ENCODE measurements at regions not wholly inside any gene's neighbourhood (a gene's known extent, or its start where the extent isn't known, plus 50 kb on each side); places are given as distances from the start of the nearest gene placed in this dataset.

DNA sequence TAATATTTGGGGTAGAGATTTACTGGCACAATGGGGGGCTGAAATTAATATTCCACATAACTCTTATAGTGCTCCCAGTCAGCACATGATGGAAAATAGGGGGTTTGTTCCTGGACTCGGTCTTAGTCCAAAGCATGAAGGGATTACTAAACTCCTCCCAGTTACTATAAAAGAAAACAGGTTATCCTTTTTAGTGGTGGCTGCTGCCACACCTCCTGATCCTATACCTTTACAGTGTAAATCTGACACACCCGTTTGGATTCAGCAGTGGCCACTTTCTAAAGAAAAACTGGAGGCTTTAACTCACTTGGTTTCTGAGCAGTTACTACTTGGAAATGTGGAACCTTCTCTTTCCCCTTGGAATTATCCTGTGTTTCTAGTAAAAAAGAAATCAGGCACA is 572.9 kb upstream of the PTGER4 start:
- in situ Hi-C loops (cut with HindIII; ENCODE audit: low sequenced_read_pairs): no loop called here
- TF ChIP-seq, protein P1, sequence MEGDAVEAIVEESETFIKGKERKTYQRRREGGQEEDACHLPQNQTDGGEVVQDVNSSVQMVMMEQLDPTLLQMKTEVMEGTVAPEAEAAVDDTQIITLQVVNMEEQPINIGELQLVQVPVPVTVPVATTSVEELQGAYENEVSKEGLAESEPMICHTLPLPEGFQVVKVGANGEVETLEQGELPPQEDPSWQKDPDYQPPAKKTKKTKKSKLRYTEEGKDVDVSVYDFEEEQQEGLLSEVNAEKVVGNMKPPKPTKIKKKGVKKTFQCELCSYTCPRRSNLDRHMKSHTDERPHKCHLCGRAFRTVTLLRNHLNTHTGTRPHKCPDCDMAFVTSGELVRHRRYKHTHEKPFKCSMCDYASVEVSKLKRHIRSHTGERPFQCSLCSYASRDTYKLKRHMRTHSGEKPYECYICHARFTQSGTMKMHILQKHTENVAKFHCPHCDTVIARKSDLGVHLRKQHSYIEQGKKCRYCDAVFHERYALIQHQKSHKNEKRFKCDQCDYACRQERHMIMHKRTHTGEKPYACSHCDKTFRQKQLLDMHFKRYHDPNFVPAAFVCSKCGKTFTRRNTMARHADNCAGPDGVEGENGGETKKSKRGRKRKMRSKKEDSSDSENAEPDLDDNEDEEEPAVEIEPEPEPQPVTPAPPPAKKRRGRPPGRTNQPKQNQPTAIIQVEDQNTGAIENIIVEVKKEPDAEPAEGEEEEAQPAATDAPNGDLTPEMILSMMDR (IDR thresholded peaks at IDR 0.05; ENCODE audit: low read depth, low read length, missing control alignments): no peak
- DNase-seq (ENCODE audit: low read depth): no peak
- H3K4me3 ChIP-seq (ENCODE audit: low read depth, low read length): no peak overlapping the region

DNA sequence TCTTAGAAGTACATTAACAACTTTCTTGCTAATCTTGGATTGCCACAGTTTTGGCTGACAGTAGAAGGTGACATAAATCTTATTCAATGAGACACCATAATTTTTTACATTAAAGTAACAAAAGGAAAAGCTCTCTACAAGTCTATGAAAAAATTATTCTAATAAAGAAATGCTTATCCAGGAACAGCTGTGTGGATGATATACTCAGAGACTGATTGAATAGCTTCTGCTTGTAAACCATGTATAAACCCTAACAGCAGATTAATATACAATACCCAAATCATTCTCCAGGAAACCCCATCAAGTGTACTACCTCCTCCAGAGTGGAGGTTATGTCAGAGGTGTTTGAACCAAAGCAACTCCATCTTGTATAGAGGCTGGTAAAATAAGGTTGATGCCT is 581.4 kb upstream of the PTGER4 start:
- DNase-seq (ENCODE audit: low read depth): no peak
- in situ Hi-C loops (cut with HindIII; ENCODE audit: low sequenced_read_pairs): no loop called here
- no peak overlapping the region for H3K4me3 ChIP-seq (ENCODE audit: low read depth, low read length)
- TF ChIP-seq, protein P1 (IDR thresholded peaks at IDR 0.05; ENCODE audit: low read depth, low read length, missing control alignments): no peak

DNA sequence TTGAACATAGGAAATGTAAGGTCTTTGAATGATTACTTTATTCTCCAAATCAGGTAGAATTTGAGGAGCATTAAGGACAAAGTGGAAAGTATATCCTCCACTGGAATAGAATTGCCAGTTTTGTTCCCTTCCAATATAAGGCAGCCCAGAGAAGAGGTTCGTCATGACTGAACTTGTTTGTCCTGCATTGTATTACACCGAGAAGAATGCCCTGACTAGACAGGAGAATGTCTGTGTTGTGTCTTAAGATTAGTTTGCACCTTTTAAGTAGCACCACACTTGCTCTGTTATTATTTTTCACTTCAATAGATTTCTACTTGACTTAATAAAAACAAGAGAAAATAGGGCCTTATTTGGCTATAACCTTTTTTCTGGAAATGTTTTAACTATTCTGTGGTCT is 586.2 kb upstream of the PTGER4 start:
- DNase-seq (ENCODE audit: low read depth): no peak
- H3K4me3 ChIP-seq (ENCODE audit: low read depth, low read length): no peak overlapping the region
- TF ChIP-seq, protein P1 (IDR thresholded peaks at IDR 0.05; ENCODE audit: low read depth, low read length, missing control alignments): no peak
- in situ Hi-C loops (cut with HindIII; ENCODE audit: low sequenced_read_pairs): no loop called here

DNA sequence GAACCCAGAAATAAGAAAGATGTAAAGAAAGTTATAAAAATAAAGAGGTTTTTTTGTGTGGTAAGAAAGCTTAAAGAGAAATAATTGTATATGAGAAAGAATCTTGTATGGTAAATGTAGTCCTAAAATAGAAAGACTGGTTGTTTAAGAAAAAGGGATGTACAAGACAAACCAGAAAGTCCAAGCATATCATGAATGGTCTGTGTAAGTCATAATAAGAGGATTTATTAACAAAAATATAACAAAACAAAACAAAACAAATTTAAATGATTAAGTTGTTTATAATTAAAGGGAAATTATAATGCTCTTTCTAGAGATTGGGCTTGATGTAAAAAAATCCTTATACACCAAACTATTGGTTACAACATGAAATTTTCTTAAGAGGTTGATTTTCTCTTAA is 590.4 kb upstream of the PTGER4 start:
- H3K4me3 ChIP-seq (ENCODE audit: low read depth, low read length): no peak overlapping the region
- no peak for DNase-seq (ENCODE audit: low read depth)
- in situ Hi-C loops (cut with HindIII; ENCODE audit: low sequenced_read_pairs): no loop called here
- TF ChIP-seq, protein P1 (IDR thresholded peaks at IDR 0.05; ENCODE audit: low read depth, low read length, missing control alignments): no peak

DNA sequence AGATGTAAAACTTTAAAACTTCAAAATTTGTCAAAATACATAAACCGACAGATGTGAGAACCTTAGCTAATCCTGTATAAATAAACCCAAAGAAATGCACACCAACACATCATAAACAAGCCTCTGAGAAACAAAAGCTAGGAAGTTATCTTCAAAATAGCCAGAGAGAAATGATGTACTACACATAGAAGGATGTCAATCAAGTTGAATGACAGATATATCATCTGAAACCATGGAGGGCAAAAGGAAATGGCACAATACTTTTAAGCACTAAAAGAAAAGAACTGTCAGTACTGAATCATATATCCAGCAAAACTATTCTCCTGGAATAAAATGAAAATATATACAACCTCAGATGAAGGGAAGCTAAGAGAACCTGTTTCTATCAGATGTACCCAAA is 595.1 kb upstream of the PTGER4 start:
- TF ChIP-seq, protein P1 (IDR thresholded peaks at IDR 0.05; ENCODE audit: low read depth, low read length, missing control alignments): no peak
- in situ Hi-C loops (cut with HindIII; ENCODE audit: low sequenced_read_pairs): no loop called here
- no peak overlapping the region for H3K4me3 ChIP-seq (ENCODE audit: low read depth, low read length)
- no peak for DNase-seq (ENCODE audit: low read depth)

DNA sequence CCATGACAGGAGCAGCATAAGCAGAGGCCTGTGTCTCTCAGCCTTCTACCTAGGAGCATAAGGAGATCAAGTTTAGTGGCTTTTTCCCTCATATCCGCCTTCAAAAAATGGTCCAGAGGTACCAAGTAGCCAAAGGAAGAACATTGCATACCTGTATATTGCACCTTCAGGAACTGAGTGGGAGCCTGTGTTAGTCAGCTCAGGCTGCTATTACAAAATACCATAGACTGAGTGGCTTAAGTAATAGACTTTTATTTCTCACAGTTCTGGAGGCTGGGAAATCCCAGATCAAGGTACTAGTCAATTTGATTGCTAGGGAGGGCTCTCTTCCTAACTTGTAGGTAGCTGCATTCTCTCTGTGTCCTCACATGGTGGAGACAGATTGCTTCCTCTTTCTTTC is 597.4 kb upstream of the PTGER4 start:
- H3K4me3 ChIP-seq (ENCODE audit: low read depth, low read length): no peak overlapping the region
- in situ Hi-C loops (cut with HindIII; ENCODE audit: low sequenced_read_pairs): no loop called here
- no peak for DNase-seq (ENCODE audit: low read depth)
- TF ChIP-seq, protein P1 (IDR thresholded peaks at IDR 0.05; ENCODE audit: low read depth, low read length, missing control alignments): no peak

DNA sequence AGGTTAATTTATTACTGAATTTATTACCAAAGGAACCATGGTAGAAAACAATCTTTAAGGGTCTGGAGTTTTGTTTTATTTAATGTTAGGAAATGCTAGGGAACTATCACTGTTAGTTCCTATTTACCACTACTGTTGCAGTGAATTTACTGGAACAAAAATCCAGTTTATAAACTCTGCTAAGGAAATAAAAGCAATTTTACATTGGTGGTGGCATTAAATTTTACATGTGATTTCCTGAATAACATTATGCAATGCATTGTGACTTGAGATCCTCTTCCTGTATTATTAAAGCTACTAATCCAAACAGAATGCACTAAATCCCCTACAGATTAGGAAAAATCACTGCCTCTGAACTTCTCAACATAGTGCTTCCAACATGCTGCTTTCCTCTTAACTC is 599.5 kb upstream of the PTGER4 start:
- no peak for DNase-seq (ENCODE audit: low read depth)

More for the DNA sequence above, 599.5 kb upstream of the PTGER4 start:
- TF ChIP-seq, protein P1 (IDR thresholded peaks at IDR 0.05; ENCODE audit: low read depth, low read length, missing control alignments): no peak
- in situ Hi-C loops (cut with HindIII; ENCODE audit: low sequenced_read_pairs): no loop called here
- H3K4me3 ChIP-seq (ENCODE audit: low read depth, low read length): no peak overlapping the region

Data from astrocyte of the cerebellum (primary cell).